ENCODE measurements at regions not wholly inside any gene's neighbourhood (a gene's known extent, or its start where the extent isn't known, plus 50 kb on each side); places are given as distances from the start of the nearest gene placed in this dataset.
"Not testable (repeated sequence)": the region's sequence is repeated elsewhere in the genome, so short reads cannot be mapped to it uniquely, and the experiment has no call there.

- H3K4me1 ChIP-seq (ENCODE audit: control insufficient read depth, insufficient read depth, low read length) = no peaks in the 10 kb centered on the region
- H3K36me3 ChIP-seq (ENCODE audit: control insufficient read depth, insufficient read depth, low read length) = no peaks in the 10 kb centered on the region
- no peak for DNase-seq
- no peak overlapping the region for H3K4me3 ChIP-seq (ENCODE audit: low read length)
- no peaks in the 10 kb centered on the region for H3K27me3 ChIP-seq (ENCODE audit: control insufficient read depth, insufficient read depth, low read length)
- no peak overlapping the region for H3K27ac ChIP-seq (ENCODE audit: low read length)
- H3K9me3 ChIP-seq (ENCODE audit: control insufficient read depth, low read depth, low read length) = no peaks in the 10 kb centered on the region
- 100% methylated on average over 1 of the region's 2 CpGs for WGBS (ENCODE audit: insufficient coverage, low lambda C conversion rate)
These were observed 187.0 kb upstream of the CCNH start for GRCh38 chr5:87599778-87600177.

- Histone ChIP-seq H3K27ac (ENCODE audit: low read length) (no peak overlapping the region), H3K4me3 (ENCODE audit: low read length) (no peak overlapping the region), H3K36me3 (ENCODE audit: control insufficient read depth, insufficient read depth, low read length) (no peaks in the 10 kb centered on the region), H3K9me3 (ENCODE audit: control insufficient read depth, low read depth, low read length) (no peaks in the 10 kb centered on the region), H3K27me3 (ENCODE audit: control insufficient read depth, insufficient read depth, low read length) (no peaks in the 10 kb centered on the region), H3K4me1 (ENCODE audit: control insufficient read depth, insufficient read depth, low read length) (no peaks in the 10 kb centered on the region)
- WGBS (ENCODE audit: insufficient coverage, low lambda C conversion rate) = no CpG with 5 or more reads among the region's 1 CpG
- DNase-seq = no peak
These were observed 185.7 kb upstream of the CCNH start for GRCh38 chr5:87598460-87598859.

- 63% methylated on average over 1 of the region's 1 CpG for WGBS (ENCODE audit: insufficient coverage, low lambda C conversion rate)
- no peaks in the 10 kb centered on the region for H3K4me1 ChIP-seq (ENCODE audit: control insufficient read depth, insufficient read depth, low read length)
- no peaks in the 10 kb centered on the region for H3K9me3 ChIP-seq (ENCODE audit: control insufficient read depth, low read depth, low read length)
- H3K27me3 ChIP-seq (ENCODE audit: control insufficient read depth, insufficient read depth, low read length) = no peaks in the 10 kb centered on the region
- no peak overlapping the region for H3K4me3 ChIP-seq (ENCODE audit: low read length)
- no peaks in the 10 kb centered on the region for H3K36me3 ChIP-seq (ENCODE audit: control insufficient read depth, insufficient read depth, low read length)
- no peak for DNase-seq
- no peak overlapping the region for H3K27ac ChIP-seq (ENCODE audit: low read length)
These were observed 181.8 kb upstream of the CCNH start for GRCh38 chr5:87594566-87594965.

DNA sequence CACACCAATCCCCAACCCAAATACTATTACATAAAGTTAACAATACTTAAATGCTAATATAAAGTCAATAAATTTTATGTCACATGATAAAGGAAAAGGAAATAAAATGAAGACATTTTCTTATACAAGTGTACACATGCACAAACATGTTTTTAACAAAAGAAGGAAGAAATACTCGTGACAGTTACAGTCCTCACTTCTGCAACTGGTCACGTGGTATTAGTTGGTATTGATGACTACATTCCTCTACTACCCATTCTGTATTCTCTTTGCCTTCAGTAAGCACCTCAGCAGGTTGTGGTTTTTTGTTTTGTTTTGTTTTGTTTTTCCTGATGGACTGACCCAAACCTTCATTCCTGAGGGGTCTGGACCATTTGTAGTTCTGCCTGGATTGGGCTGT is 176.9 kb upstream of the CCNH start:
- no peak for DNase-seq
- H3K27ac ChIP-seq (ENCODE audit: low read length) = no peak overlapping the region
- H3K36me3 ChIP-seq (ENCODE audit: control insufficient read depth, insufficient read depth, low read length) = no peaks in the 10 kb centered on the region
- no peaks in the 10 kb centered on the region for H3K4me1 ChIP-seq (ENCODE audit: control insufficient read depth, insufficient read depth, low read length)
- no peaks in the 10 kb centered on the region for H3K9me3 ChIP-seq (ENCODE audit: control insufficient read depth, low read depth, low read length)
- H3K27me3 ChIP-seq (ENCODE audit: control insufficient read depth, insufficient read depth, low read length) = no peaks in the 10 kb centered on the region
- WGBS (ENCODE audit: insufficient coverage, low lambda C conversion rate) = 100% methylated on average over 1 of the region's 2 CpGs
- H3K4me3 ChIP-seq (ENCODE audit: low read length) = no peak overlapping the region

- WGBS (ENCODE audit: insufficient coverage, low lambda C conversion rate) = 78% methylated on average over 4 of the region's 4 CpGs
- Histone ChIP-seq H3K27me3 (ENCODE audit: control insufficient read depth, insufficient read depth, low read length) (no peaks in the 10 kb centered on the region), H3K27ac (ENCODE audit: low read length) (no peak overlapping the region), H3K4me1 (ENCODE audit: control insufficient read depth, insufficient read depth, low read length) (no peaks in the 10 kb centered on the region), H3K4me3 (ENCODE audit: low read length) (no peak overlapping the region), H3K9me3 (ENCODE audit: control insufficient read depth, low read depth, low read length) (no peaks in the 10 kb centered on the region), H3K36me3 (ENCODE audit: control insufficient read depth, insufficient read depth, low read length) (no peaks in the 10 kb centered on the region)
- DNase-seq = no peak
These were observed 175.6 kb upstream of the CCNH start for GRCh38 chr5:87588316-87588715.

DNA sequence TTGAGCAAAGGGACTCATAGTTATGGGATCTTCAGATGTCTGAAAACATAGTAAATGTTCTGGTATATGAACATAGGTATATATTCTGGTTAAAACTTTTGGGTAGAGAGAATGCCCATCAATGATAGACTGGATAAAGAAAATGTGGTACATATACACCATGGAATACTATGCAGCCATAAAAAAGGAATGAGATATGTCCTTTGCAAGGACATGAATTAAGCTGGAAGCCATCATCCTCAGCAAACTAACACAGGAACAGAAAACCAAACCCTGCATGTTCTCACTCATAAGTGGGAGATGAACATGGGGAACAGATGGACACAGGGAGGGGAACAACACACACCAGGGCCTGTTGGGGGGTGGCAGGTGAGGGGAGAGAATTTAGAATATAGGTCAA is 171.0 kb upstream of the CCNH start:
- not testable (repeated sequence) for H3K27me3 ChIP-seq (ENCODE audit: control insufficient read depth, insufficient read depth, low read length); H3K4me1 ChIP-seq (ENCODE audit: control insufficient read depth, insufficient read depth, low read length); H3K36me3 ChIP-seq (ENCODE audit: control insufficient read depth, insufficient read depth, low read length); H3K27ac ChIP-seq (ENCODE audit: low read length); DNase-seq; H3K4me3 ChIP-seq (ENCODE audit: low read length); H3K9me3 ChIP-seq (ENCODE audit: control insufficient read depth, low read depth, low read length)

- 96% methylated on average over 3 of the region's 4 CpGs for WGBS (ENCODE audit: insufficient coverage, low lambda C conversion rate)
- Histone ChIP-seq H3K9me3 (ENCODE audit: control insufficient read depth, low read depth, low read length) (no peaks in the 10 kb centered on the region), H3K36me3 (ENCODE audit: control insufficient read depth, insufficient read depth, low read length) (no peaks in the 10 kb centered on the region), H3K4me3 (ENCODE audit: low read length) (no peak overlapping the region), H3K27ac (ENCODE audit: low read length) (no peak overlapping the region), H3K4me1 (ENCODE audit: control insufficient read depth, insufficient read depth, low read length) (no peaks in the 10 kb centered on the region), H3K27me3 (ENCODE audit: control insufficient read depth, insufficient read depth, low read length) (no peaks in the 10 kb centered on the region)
- no peak for DNase-seq
These were observed 169.4 kb upstream of the CCNH start for GRCh38 chr5:87582149-87582548.

DNA sequence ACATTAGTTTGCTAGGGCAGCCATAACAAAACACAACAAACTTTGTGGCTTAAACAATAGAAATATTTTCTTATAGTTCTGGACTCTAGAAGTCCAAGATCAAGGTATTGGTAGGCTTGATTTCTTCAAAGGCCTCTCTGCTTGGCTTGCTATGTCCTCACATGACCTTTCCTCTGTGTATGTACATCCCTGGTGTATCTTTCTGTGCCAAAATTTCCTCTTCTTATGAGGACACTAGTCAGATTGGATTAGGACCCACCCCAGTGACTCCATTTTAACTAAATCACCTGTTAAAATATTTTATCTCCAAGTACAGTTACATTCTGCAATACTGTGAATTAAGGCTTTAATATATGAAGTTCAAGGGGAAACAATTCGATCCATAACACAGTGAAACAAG is 168.9 kb upstream of the CCNH start:
- no peaks in the 10 kb centered on the region for H3K4me1 ChIP-seq (ENCODE audit: control insufficient read depth, insufficient read depth, low read length)
- no peak overlapping the region for H3K27ac ChIP-seq (ENCODE audit: low read length)
- 88% methylated on average over 1 of the region's 1 CpG for WGBS (ENCODE audit: insufficient coverage, low lambda C conversion rate)
- no peaks in the 10 kb centered on the region for H3K9me3 ChIP-seq (ENCODE audit: control insufficient read depth, low read depth, low read length)
- no peaks in the 10 kb centered on the region for H3K27me3 ChIP-seq (ENCODE audit: control insufficient read depth, insufficient read depth, low read length)
- no peaks in the 10 kb centered on the region for H3K36me3 ChIP-seq (ENCODE audit: control insufficient read depth, insufficient read depth, low read length)
- DNase-seq = no peak
- no peak overlapping the region for H3K4me3 ChIP-seq (ENCODE audit: low read length)

- H3K27me3 ChIP-seq (ENCODE audit: control insufficient read depth, insufficient read depth, low read length) = no peaks in the 10 kb centered on the region
- no peaks in the 10 kb centered on the region for H3K4me1 ChIP-seq (ENCODE audit: control insufficient read depth, insufficient read depth, low read length)
- DNase-seq = no peak
- no peak overlapping the region for H3K27ac ChIP-seq (ENCODE audit: low read length)
- no peaks in the 10 kb centered on the region for H3K9me3 ChIP-seq (ENCODE audit: control insufficient read depth, low read depth, low read length)
- no peaks in the 10 kb centered on the region for H3K36me3 ChIP-seq (ENCODE audit: control insufficient read depth, insufficient read depth, low read length)
- H3K4me3 ChIP-seq (ENCODE audit: low read length) = no peak overlapping the region
These were observed 166.9 kb upstream of the CCNH start for GRCh38 chr5:87579678-87580077.

- H3K27me3 ChIP-seq (ENCODE audit: control insufficient read depth, insufficient read depth, low read length) = no peaks in the 10 kb centered on the region
These were observed 164.1 kb upstream of the CCNH start for GRCh38 chr5:87576867-87577266.

GRCh38 chr5:87576306-87576705 is 163.6 kb upstream of the CCNH start:
- H3K27me3 ChIP-seq (ENCODE audit: control insufficient read depth, insufficient read depth, low read length); H3K9me3 ChIP-seq (ENCODE audit: control insufficient read depth, low read depth, low read length); DNase-seq; H3K4me1 ChIP-seq (ENCODE audit: control insufficient read depth, insufficient read depth, low read length); H3K27ac ChIP-seq (ENCODE audit: low read length); H3K36me3 ChIP-seq (ENCODE audit: control insufficient read depth, insufficient read depth, low read length); H3K4me3 ChIP-seq (ENCODE audit: low read length): not testable (repeated sequence)
- 0% methylated on average over 1 of the region's 4 CpGs for WGBS (ENCODE audit: insufficient coverage, low lambda C conversion rate)

More at GRCh38 chr5:87576867-87577266, 164.1 kb upstream of the CCNH start:
- Histone ChIP-seq H3K4me1 (ENCODE audit: control insufficient read depth, insufficient read depth, low read length) (no peaks in the 10 kb centered on the region), H3K4me3 (ENCODE audit: low read length) (no peak overlapping the region), H3K27ac (ENCODE audit: low read length) (no peak overlapping the region), H3K9me3 (ENCODE audit: control insufficient read depth, low read depth, low read length) (no peaks in the 10 kb centered on the region), H3K36me3 (ENCODE audit: control insufficient read depth, insufficient read depth, low read length) (no peaks in the 10 kb centered on the region)
- no peak for DNase-seq
- no CpG with 5 or more reads among the region's 3 CpGs for WGBS (ENCODE audit: insufficient coverage, low lambda C conversion rate)
